ENCODE measurements at regions not wholly inside any gene's neighbourhood (a gene's known extent, or its start where the extent isn't known, plus 50 kb on each side); places are given as distances from the start of the nearest gene placed in this dataset.

- no peak for DNase-seq (ENCODE audit: low spot score)
Measured at GRCh38 chr21:39124681-39125251, 58.5 kb downstream of the PSMG1 start.

- no peak for DNase-seq (ENCODE audit: low spot score)
Measured at GRCh38 chr21:39123375-39123774, 59.9 kb downstream of the PSMG1 start.

GRCh38 chr21:39121600-39122355, 61.5 kb downstream of the PSMG1 start:
- DNase-seq (ENCODE audit: low spot score): no peak

DNA sequence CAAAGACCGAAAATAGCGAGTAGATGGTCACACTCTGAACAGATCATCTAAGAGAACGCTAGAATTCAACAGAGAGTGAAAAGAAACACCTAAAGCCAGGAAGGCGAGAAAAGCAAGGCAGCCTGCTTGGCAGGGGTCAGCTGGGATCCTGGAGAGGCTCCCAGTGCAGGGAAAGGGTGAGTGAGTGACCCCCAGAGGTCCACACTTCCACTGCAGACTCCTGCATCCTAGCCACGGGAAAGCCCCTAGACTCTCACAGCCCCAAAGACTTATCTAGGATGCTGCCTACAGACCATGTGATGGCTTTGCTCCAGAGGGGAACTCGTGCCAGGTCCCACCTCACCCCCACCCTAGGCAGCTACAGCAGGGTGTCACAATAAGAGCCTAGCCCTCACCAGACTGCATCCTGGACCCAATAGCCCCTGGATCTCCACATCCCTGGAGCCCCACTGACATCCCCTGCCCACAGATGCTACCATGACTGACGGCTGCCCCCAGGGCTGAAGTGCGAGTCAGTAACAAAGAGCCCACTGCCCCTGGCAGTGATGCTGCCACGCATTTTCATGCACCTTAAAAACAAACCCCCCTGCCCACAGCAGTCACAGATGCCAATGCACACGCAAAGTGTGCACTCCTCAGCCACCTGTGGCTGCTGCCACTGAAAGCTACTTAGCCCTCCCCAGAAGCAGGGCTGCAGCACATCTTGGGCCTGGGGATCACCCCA, 62.2 kb downstream of the PSMG1 start:
- no peak for DNase-seq (ENCODE audit: low spot score)

DNA sequence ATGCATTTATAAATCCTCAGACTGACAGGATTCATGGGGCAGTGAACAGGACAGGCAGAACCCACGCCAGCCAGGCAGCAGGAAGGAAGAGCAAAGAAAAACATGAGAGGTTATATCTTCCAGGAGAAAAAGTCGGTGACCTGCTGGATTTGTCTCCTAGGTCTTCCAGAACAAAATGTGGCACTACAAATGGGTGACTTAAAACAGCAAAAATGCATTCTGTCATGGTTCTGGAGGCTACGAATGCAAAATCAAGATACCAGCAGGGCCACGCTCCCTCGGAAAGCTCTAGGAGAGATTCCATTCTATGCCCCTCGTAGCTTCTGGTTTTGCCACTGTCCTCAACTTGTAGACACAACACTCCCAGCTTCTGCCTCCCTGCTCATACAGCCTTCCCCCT, 63.4 kb downstream of the PSMG1 start:
- no peak for DNase-seq (ENCODE audit: low spot score)

GRCh38 chr21:39118604-39119215, 64.5 kb downstream of the PSMG1 start:
- no peak for DNase-seq (ENCODE audit: low spot score)

DNA sequence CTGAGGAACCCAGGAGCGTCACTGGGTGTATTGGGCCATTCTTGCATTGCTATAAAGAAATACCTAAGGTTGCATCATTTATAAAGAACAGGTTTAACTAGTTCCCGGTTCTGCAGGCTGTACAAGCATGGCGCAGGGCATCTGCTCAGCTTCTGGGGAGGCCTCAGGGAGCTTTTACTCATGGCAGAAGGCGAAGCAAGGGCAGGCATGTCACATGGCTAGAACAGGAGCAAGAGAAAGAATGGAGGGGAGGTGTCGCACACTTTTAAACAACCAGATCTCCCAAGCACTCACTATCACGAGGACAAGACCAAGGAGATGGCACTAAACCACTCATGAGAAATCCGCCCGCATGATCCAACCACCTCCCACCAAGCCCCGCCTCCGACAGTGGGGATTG, 65.2 kb downstream of the PSMG1 start:
- DNase-seq (ENCODE audit: low spot score): no peak

- DNase-seq (ENCODE audit: low spot score): no peak
Measured at GRCh38 chr21:39117440-39117970, 65.7 kb downstream of the PSMG1 start.

- DNase-seq (ENCODE audit: low spot score): no peak
Measured at GRCh38 chr21:39116761-39117439, 66.4 kb downstream of the PSMG1 start.

DNA sequence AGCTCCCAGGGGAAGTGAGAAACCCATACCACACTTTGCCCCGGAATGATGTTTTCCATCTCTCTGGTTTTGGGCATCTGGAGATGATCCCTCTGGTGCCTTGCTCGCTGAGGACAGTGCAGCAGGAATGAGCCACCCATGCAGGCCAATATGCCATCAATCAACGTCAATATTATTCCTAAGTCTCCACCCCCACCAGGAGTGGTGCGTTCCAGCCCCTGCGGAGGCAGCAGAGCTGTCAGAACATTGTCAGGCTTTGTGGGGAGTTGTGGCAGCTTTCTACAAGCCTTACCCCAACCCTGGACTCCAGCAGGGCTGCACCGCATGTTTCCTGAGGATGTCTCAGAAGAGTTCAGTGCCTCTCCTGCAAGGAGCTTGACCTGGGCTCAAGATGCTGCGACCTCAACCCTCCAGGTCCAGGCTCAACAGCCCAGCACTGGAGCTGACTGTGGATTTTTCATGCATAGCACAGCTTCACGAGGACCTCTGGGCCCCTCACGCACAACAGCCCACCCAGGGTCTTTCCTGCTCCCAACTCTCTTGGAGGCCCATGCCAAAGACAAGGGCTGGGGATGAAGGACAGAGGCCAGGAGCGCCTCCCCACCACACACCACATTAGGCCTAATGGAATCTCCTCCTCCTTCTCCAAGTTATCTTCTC, 67.5 kb downstream of the PSMG1 start:
- no peak for DNase-seq (ENCODE audit: low spot score)

DNA sequence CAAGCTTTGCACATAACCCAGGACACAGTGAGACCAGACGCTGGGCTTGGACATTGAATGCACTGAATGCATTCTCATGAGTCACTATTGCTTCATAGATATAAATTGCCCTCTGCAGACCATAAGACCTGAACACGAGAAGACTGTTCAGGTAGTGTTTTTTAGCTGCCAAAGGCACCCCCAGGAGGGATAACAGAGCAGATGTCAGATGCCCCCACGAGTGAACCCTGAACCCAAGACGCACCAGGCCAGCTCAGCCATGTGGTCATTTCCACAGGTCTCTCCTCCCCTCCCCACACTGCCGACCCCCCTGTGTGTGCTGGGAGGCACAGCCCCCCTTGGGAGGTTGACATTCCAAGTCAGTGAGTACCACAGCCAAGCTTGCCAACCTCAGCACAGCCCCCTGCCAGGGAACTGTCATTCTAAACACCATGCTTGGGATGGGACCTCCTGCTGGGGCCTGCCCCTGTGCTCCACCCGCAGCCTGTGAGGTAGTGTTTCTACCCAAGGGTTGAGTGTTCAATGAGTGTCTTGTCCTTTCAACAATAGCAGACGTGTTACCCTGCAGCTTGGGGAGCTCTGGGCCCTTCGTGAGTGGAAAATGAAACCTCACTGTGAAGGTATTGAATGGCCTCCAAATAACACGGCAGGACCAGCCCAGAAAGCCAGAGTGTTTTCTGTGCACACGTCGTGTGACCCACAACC, 68.2 kb downstream of the PSMG1 start:
- no peak for DNase-seq (ENCODE audit: low spot score)

DNA sequence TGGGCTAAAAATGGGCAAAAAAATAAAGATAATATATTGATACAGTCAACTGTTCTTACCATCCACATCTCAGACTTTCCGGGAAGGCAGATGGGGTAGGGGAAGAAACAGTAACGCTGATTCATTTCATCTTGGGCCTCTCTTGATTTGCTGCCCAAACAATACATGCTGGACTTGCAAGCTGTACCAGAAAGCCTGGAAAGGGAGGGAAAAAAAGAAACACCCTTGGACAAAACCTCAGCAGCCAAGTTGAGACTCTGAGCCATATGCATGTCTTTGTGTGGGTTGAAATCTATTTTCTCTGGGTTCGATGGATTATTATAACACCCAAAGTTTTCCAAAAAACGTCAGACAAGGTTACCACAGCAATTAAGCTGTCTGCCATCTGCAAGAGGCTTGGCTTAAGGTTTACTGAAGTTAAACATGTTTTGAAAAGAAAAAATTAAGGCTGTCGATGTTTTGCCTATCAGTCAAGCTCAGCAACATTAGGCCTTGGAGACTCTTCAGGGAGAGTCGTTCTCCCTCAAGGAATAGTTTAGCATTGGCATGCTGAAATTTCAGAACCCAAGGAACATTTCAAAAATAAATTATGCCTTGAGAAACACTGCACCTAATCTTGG, 71.2 kb downstream of the PSMG1 start:
- DNase-seq (ENCODE audit: low spot score): no peak

DNA sequence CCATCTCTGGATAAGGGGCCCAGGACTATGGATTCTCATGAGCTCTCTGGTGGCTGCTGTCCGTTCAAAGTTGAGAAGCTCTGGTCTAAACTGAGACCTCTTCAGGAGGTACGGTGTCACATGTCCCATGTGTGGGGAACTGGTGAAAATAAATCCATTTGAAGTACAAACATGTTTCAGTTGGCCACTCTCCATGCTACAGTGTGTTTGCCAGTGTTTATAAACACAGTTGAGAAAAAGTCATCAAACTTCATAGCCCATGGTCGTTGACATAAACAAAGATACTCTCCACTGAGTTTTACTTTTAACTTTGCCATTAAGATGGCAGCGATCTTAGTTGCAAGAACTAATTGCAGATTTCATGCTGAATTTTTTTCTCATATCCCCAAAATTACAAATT, 72.8 kb downstream of the PSMG1 start:
- DNase-seq (ENCODE audit: low spot score): no peak

- no peak for DNase-seq (ENCODE audit: low spot score)
Measured at GRCh38 chr21:39109596-39110210, 73.5 kb downstream of the PSMG1 start.

DNA sequence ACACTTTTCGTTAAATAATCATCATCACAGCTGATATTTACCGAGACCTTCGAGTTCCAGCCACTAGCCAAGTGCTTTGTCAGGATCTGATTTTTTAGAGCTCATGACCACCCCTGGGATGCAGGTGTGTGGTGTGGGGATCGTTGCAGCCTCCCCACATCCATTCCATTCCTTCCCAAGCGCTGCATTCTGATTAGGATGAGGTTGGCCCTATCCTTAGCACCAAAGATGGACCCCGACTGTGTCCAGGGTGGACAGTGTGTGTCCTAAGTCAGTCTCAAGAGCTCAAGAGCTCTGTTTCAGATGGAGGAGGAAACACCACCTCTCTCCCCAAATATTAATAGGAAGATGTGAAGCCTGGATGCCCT, 74.1 kb downstream of the PSMG1 start:
- no peak for DNase-seq (ENCODE audit: low spot score)

GRCh38 chr21:39108291-39109162, 74.7 kb downstream of the PSMG1 start:
- DNase-seq (ENCODE audit: low spot score): no peak

DNA sequence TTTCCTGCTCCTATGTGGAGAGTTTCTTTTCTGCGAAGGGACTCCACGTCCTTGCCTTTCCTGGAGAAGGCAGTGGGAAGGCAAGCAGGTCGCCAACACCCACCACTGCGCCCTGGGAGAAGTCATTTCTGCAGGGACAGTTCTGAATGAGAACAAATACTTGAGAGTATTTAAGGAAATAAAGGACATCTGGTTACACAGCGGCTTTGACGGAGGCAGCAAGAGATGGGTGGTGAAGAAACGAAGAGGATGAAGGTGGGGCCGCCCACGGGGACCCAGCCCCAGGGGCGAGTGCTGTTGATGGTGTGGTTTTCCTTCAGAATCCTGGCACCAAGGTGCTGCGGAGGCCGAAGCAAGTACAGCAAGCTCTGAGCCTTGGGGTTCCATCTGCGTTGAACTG, 75.5 kb downstream of the PSMG1 start:
- no peak for DNase-seq (ENCODE audit: low spot score)

DNA sequence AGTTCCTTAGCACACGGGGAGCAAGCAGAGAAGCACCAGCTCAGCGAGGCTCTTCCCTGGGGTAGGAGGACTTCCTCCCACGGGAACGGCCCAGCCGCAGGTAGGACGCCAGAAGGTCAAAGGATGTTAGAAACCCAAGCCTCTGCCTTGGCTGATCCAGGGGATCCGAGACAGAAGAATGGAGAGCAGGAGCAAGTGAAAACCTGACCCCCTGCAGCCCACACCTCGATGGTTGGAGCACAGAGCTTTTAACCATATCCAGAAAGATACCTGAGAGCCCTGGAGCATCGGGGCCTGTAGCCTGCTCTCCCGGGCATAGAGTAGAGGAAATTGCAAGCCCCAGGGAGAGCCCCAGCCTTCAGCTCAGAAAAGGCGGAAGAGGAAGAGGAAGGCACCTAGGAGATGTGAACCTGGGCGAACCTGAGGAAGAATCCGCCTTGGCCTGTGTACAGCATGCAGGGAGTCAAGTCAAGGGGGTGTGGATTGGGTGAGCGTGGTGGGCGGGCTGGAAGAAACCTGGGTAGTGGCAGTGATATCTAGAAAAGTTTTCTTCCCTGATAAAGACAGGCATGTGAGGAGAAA, 76.3 kb downstream of the PSMG1 start:
- no peak for DNase-seq (ENCODE audit: low spot score)
